Brain microvascular endothelial cell (primary cell): ENCODE measurements at regions not wholly inside any gene's neighbourhood (a gene's known extent, or its start where the extent isn't known, plus 50 kb on each side); places are given as distances from the start of the nearest gene placed in this dataset.

Source experiments
- DNase-seq: peaks from one replicate; pipeline ENCODE4 v3.0.0-alpha.2; 2020
- H3K27ac ChIP-seq: fragments of 250-450 bp; sonication (Bioruptor Pico); 2 replicates; pipeline ENCODE4 v1.5.1; 2020; ENCODE audit warnings: mild to moderate bottlenecking, moderate library complexity
- H3K27me3 ChIP-seq: fragments of 250-450 bp; sonication (Bioruptor Pico); replicated peaks from 2 replicates; pipeline ENCODE4 v1.5.1; 2020; ENCODE audit warnings: mild to moderate bottlenecking
- H3K36me3 ChIP-seq: fragments of 250-450 bp; sonication (Bioruptor Pico); replicated peaks from 2 replicates; pipeline ENCODE4 v1.5.1; 2020; ENCODE audit warnings: mild to moderate bottlenecking
- H3K4me3 ChIP-seq: 2 replicates; pipeline ENCODE4 v1.5.1; 2011; ENCODE audit warnings: low read depth, mild to moderate bottlenecking, control low read depth, low read length, moderate library complexity
- CTCF ChIP-seq: IDR thresholded peaks from 2 replicates; pipeline ENCODE4 v1.5.1; 2011; ENCODE audit warnings: low read depth, mild to moderate bottlenecking, moderate library complexity, low read length, control low read depth, inconsistent platforms; ENCODE audit errors: missing control alignments
- in situ Hi-C: cut with HindIII; loops from 2 replicates; pipeline ENCODE4 v1.10.0; 2017; ENCODE audit warnings: low sequenced_read_pairs, low pct_ligation_motif_present

- Histone ChIP-seq H3K36me3 (no peaks in the 10 kb centered on the region), H3K27ac (no peak overlapping the region), H3K4me3 (no peak overlapping the region), H3K27me3 (no peaks in the 10 kb centered on the region)
- TF ChIP-seq CTCF, result no peak
- in situ Hi-C loops, result no loop called here
- DNase-seq, result no peak
These were observed 765.1 kb upstream of the SLC8A1 start for GRCh38 chr2:41216978-41217377.

GRCh38 chr2:41222593-41222992, 770.7 kb upstream of the SLC8A1 start:
- no peak overlapping the region for H3K4me3 ChIP-seq
- no peaks in the 10 kb centered on the region for H3K27me3 ChIP-seq
- in situ Hi-C loops, result no loop called here
- H3K27ac ChIP-seq, result no peak overlapping the region
- no peak for TF ChIP-seq CTCF
- DNase-seq, result no peak
- H3K36me3 ChIP-seq, result no peaks in the 10 kb centered on the region

- in situ Hi-C loops, result no loop called here
- H3K27ac ChIP-seq, result no peak overlapping the region
- no peak for DNase-seq
- no peak overlapping the region for H3K4me3 ChIP-seq
- no peaks in the 10 kb centered on the region for H3K36me3 ChIP-seq
- H3K27me3 ChIP-seq, result no peaks in the 10 kb centered on the region
- TF ChIP-seq CTCF, result no peak
These were observed 782.2 kb upstream of the SLC8A1 start for GRCh38 chr2:41234093-41234492.

GRCh38 chr2:41241325-41242000, 789.6 kb upstream of the SLC8A1 start:
- Histone ChIP-seq H3K27ac (no peak overlapping the region), H3K4me3 (no peak overlapping the region), H3K36me3 (no peaks in the 10 kb centered on the region), H3K27me3 (no peaks in the 10 kb centered on the region)
- in situ Hi-C loops, result no loop called here
- TF ChIP-seq CTCF, result no peak
- DNase-seq, result no peak

- no peak for TF ChIP-seq CTCF
- in situ Hi-C loops, result no loop called here
These were observed 790.1 kb upstream of the SLC8A1 start for GRCh38 chr2:41242001-41242331.

More at GRCh38 chr2:41242001-41242331, 790.1 kb upstream of the SLC8A1 start:
- DNase-seq, result no peak
- H3K36me3 ChIP-seq, result no peaks in the 10 kb centered on the region
- H3K27ac ChIP-seq, result no peak overlapping the region
- H3K4me3 ChIP-seq, result no peak overlapping the region
- no peaks in the 10 kb centered on the region for H3K27me3 ChIP-seq
